KOPT-K1 (cell line): ENCODE measurements at regions not wholly inside any gene's neighbourhood (a gene's known extent, or its start where the extent isn't known, plus 50 kb on each side); places are given as distances from the start of the nearest gene placed in this dataset.
"Not testable (repeated sequence)": the region's sequence is repeated elsewhere in the genome, so short reads cannot be mapped to it uniquely, and the experiment has no call there.

Source experiments
- H3K27ac ChIP-seq: fragments of 200-600 bp; sonication (generic); 2 replicates; pipeline ENCODE4 v1.5.1; 2016; ENCODE audit warnings: antibody characterized with exemption, mild to moderate bottlenecking, low read depth, low read length; ENCODE audit not compliant: poor library complexity, severe bottlenecking
- H3K36me3 ChIP-seq: fragments of 200-600 bp; sonication (generic); 2 replicates; pipeline ENCODE4 v1.5.1; 2017; ENCODE audit warnings: antibody characterized with exemption, mild to moderate bottlenecking, low read length, moderate library complexity; ENCODE audit not compliant: insufficient read depth
- H3K9me3 ChIP-seq: fragments of 200-600 bp; sonication (generic); 2 replicates; pipeline ENCODE4 v1.5.1; 2017; ENCODE audit warnings: antibody characterized with exemption, low read length, mild to moderate bottlenecking; ENCODE audit not compliant: insufficient read depth, poor library complexity, severe bottlenecking

- H3K36me3 ChIP-seq = no peaks in the 10 kb centered on the region
- H3K27ac ChIP-seq = no peak overlapping the region
- no peaks in the 10 kb centered on the region for H3K9me3 ChIP-seq
These were observed 204.0 kb upstream of the HMCN1 start for GRCh38 chr1:185530215-185530614.

DNA sequence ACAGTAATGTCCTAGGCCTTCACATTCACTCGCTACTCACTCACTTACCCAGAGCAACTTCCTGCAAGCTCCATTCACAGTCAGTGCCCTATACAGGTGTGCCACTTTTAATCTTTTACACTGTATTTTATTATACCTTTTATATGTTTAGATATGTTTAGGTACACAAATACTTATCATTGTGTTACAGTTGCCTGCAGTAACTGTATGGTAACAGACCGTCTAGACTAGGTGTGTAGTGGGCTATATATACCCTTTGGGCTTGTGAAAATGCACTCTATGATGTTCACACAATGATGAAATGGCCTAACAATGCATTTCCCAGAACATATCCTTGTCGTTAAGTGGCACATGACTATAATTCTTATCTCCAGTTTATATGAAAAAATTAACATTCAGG, 204.5 kb upstream of the HMCN1 start:
- Histone ChIP-seq H3K27ac (no peak overlapping the region), H3K9me3 (no peaks in the 10 kb centered on the region), H3K36me3 (no peaks in the 10 kb centered on the region)

DNA sequence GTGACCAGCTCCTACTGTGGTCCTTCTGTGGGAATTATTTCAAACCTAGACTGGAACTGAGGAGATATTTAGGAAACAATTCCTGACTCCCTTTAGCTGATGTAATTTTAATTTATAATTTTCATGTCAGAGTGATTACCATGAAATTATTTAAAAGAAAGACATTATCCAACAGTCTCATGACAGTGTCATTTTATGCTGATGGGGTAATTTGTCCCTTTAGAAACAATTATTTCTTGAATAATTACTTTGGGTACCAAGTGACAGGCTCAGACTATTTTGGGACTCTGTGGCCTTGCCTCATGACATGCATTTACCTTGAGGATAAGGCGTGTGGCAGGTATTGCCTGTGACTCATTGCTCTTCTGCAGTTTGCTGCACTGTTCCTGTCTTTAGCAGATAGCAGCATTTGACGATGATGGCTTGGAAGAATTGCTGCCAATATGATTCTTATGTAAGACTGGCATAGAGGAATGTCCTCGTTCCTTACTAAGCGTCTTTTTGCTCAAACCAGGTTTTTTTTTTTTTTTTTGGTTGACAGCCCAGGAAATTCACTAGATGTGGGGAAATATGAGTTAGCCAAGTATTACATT, 206.0 kb upstream of the HMCN1 start:
- Histone ChIP-seq H3K27ac (no peak overlapping the region), H3K9me3 (no peaks in the 10 kb centered on the region), H3K36me3 (no peaks in the 10 kb centered on the region)

GRCh38 chr1:185526344-185527307, 207.6 kb upstream of the HMCN1 start:
- H3K9me3 ChIP-seq = no peaks in the 10 kb centered on the region
- no peak overlapping the region for H3K27ac ChIP-seq
- H3K36me3 ChIP-seq = no peaks in the 10 kb centered on the region

- Histone ChIP-seq H3K9me3 (peaks cover 13% of the 10 kb centered on the region), H3K36me3 (no peaks in the 10 kb centered on the region), H3K27ac (no peak overlapping the region)
These were observed 203.3 kb upstream of the IVNS1ABP start for GRCh38 chr1:185520188-185520920.

DNA sequence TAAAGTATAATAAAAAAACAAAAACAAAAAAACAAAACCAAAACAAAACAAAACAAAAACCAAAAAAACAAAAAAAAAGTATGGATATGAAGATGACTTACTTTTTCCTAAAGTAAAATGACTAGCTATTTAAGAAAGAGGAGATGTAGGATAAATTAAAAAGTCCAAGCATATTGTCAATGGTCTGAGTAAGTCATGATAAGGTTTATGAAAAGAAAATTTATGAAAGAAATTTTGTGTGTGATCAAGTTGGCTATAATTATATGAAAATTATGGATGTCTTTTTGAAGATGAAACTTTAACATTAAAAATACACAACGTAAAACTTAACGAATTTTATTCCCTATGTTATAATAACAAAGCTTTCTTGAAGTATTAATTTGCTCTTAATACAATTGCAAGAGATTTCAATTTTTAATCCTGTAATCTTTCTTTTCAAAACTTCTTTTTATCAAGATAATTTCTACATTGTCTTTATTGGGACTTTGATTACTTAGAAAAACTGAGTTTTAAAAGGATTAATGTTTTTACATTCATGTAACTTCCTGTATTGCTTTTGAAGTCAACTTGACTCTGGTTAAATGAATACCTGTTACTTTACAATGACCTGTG, 200.9 kb upstream of the IVNS1ABP start:
- H3K9me3 ChIP-seq = peaks cover 13% of the 10 kb centered on the region
- H3K36me3 ChIP-seq = no peaks in the 10 kb centered on the region
- no peak overlapping the region for H3K27ac ChIP-seq

GRCh38 chr1:185517301-185517700, 200.3 kb upstream of the IVNS1ABP start:
- not testable (repeated sequence) for H3K36me3 ChIP-seq, H3K27ac ChIP-seq
- peaks cover 13% of the 10 kb centered on the region for H3K9me3 ChIP-seq

DNA sequence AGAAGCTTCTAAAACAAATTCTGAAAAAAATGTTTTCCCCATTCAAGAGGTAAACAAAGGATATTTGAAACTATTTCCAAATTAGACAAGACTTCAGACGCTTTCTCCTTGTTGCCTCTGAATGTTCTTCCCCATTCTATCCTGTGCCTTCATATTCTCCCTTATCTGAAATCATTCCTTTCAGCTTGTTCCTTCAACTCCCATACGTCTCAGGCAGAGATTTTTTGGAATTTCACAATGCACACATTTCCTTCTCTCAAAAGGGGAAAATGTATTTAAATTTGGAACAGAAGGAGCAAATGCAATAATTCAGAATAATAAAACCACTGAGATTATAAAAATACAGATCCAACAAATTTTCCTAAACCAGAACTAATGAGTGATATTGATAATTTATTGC, 198.7 kb upstream of the IVNS1ABP start:
- peaks cover 13% of the 10 kb centered on the region for H3K9me3 ChIP-seq
- no peak overlapping the region for H3K27ac ChIP-seq
- no peaks in the 10 kb centered on the region for H3K36me3 ChIP-seq

- no peaks in the 10 kb centered on the region for H3K36me3 ChIP-seq
- peaks cover 13% of the 10 kb centered on the region for H3K9me3 ChIP-seq
- H3K27ac ChIP-seq = no peak overlapping the region
These were observed 197.3 kb upstream of the IVNS1ABP start for GRCh38 chr1:185514311-185514710.

GRCh38 chr1:185512442-185512841, 195.4 kb upstream of the IVNS1ABP start:
- H3K27ac ChIP-seq = no peak overlapping the region
- peaks cover 5% of the 10 kb centered on the region for H3K9me3 ChIP-seq
- H3K36me3 ChIP-seq = no peaks in the 10 kb centered on the region

DNA sequence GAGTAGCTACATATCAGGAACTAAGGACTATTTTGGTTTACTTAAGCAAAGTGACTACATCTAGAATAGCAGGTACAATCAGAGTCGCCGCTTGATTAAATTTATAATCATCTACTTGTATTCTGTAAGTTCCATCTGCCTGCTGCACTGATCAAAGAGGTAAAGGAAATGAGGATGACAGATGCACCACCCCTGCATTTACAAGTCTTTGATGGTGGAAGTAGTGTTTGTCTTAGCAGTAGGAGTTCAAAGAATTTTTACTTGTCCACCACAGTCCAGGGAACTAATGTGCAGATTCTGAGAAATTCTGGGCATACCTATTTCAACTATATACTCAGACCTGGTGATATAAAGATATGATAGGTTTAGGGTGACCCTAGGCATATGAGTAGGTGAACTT, 184.1 kb upstream of the IVNS1ABP start:
- Histone ChIP-seq H3K9me3 (no peaks in the 10 kb centered on the region), H3K27ac (no peak overlapping the region), H3K36me3 (no peaks in the 10 kb centered on the region)

DNA sequence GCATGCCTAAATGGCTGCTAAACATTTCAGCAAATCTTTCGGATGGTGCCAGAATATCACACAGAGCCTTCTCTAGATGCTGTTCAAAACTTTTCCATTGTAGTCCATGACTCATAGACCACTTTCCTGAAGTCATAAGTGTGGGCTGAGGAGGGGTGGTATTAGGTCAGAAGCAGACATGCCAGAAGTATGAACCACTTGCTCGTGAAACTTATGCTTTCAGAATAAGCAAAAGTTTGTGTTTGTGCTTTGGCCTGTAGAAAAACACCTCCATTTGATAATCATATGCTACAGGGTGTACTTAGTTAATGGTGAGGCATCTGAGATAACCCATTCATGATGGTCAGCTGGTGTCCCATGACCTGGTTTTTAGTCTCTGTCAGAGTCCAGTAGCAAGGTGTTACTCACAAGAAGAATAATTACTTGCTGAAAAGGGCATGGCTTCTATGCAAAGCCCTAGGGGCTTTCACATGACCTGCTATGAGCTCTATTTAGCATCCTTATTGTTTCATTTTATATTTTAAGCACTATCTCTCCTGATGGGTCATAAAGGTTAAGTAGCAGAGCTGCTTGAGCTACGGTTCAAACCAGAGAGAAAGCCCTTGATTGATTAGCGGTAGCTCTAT, 183.1 kb upstream of the IVNS1ABP start:
- H3K27ac ChIP-seq = no peak overlapping the region
- no peaks in the 10 kb centered on the region for H3K9me3 ChIP-seq
- H3K36me3 ChIP-seq = no peaks in the 10 kb centered on the region

DNA sequence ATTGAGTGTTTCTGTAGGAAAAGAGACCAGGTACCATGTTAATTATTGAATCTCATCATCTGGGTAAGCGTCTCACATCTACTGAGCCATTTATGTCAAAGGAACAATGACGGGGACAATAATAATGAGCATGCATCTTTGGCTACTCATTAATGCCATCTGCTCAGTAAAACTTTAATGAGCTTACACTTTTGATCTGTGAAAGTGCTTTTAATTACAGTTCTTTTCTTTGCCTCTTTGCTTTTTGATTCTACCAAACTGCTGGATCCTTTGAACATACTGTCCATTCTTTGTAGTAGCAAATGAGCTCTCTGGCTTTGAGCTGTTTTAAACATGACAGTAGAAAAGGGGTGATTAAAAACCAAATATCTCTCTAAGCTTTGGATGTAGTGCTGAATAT, 181.2 kb upstream of the IVNS1ABP start:
- Histone ChIP-seq H3K9me3 (no peaks in the 10 kb centered on the region), H3K36me3 (no peaks in the 10 kb centered on the region), H3K27ac (no peak overlapping the region)

- Histone ChIP-seq H3K9me3 (no peaks in the 10 kb centered on the region), H3K36me3 (no peaks in the 10 kb centered on the region), H3K27ac (no peak overlapping the region)
These were observed 180.1 kb upstream of the IVNS1ABP start for GRCh38 chr1:185497177-185497576.
